B cell (primary cell): ENCODE measurements at regions not wholly inside any gene's neighbourhood (a gene's known extent, or its start where the extent isn't known, plus 50 kb on each side); places are given as distances from the start of the nearest gene placed in this dataset.

ENCODE experiments used
- EZH2 ChIP-seq: IDR thresholded peaks from 2 replicates; pipeline ENCODE4 v1.6.1; 2012; ENCODE audit warnings: borderline replicate concordance, low read depth, mild to moderate bottlenecking, moderate library complexity, low read length; ENCODE audit not compliant: insufficient read depth, poor library complexity, severe bottlenecking
- TF ChIP-seq, protein P1 (sequence below): fragments of 200-600 bp; IDR thresholded peaks from one replicate; pipeline ENCODE4 v1.8.0; 2022; ENCODE audit warnings: antibody characterized with exemption, mild to moderate bottlenecking

DNA sequence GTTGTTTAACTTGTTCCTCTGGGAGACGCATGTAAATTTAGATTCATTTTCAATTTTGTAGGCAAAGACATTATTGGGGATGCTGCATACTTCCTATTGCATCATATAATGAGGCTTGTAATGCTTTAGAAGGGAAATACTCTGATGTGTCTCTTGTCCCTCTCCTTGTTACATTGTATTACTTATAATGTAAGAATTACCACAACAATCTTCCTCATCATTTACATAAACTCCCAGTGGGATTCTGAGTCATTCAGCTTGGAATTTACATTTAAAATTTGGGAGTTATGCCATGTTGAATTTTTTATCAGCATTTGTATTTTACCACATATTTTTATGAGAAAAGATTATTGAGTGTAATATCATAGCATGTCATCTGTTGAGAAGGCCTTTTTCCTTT, 963.4 kb upstream of the NRXN1 start:
- TF ChIP-seq, protein P1, sequence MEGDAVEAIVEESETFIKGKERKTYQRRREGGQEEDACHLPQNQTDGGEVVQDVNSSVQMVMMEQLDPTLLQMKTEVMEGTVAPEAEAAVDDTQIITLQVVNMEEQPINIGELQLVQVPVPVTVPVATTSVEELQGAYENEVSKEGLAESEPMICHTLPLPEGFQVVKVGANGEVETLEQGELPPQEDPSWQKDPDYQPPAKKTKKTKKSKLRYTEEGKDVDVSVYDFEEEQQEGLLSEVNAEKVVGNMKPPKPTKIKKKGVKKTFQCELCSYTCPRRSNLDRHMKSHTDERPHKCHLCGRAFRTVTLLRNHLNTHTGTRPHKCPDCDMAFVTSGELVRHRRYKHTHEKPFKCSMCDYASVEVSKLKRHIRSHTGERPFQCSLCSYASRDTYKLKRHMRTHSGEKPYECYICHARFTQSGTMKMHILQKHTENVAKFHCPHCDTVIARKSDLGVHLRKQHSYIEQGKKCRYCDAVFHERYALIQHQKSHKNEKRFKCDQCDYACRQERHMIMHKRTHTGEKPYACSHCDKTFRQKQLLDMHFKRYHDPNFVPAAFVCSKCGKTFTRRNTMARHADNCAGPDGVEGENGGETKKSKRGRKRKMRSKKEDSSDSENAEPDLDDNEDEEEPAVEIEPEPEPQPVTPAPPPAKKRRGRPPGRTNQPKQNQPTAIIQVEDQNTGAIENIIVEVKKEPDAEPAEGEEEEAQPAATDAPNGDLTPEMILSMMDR: no peak
- TF ChIP-seq EZH2: no peak
